Mucosa of stomach (tissue), 1 donor: ENCODE measurements at regions not wholly inside any gene's neighbourhood (a gene's known extent, or its start where the extent isn't known, plus 50 kb on each side); places are given as distances from the start of the nearest gene placed in this dataset.
"Not testable (repeated sequence)": the region's sequence is repeated elsewhere in the genome, so short reads cannot be mapped to it uniquely, and the experiment has no call there.

Experiments
- H3K27me3 ChIP-seq: one replicate; pipeline ENCODE4 v1.7.0; 2013; ENCODE audit warnings: mild to moderate bottlenecking, low read length; ENCODE audit not compliant: control insufficient read depth, insufficient read depth
- H3K36me3 ChIP-seq: one replicate; pipeline ENCODE4 v1.7.0; 2013; ENCODE audit warnings: low read length; ENCODE audit not compliant: control insufficient read depth, insufficient read depth
- H3K4me1 ChIP-seq: one replicate; pipeline ENCODE4 v1.7.0; 2013; ENCODE audit warnings: mild to moderate bottlenecking, low read length; ENCODE audit not compliant: control insufficient read depth, insufficient read depth
- H3K4me3 ChIP-seq: one replicate; pipeline ENCODE4 v1.7.0; 2013; ENCODE audit warnings: low read length
- H3K9ac ChIP-seq: one replicate; pipeline ENCODE4 v1.7.0; 2013; ENCODE audit warnings: mild to moderate bottlenecking, low read length, moderate library complexity
- H3K9me3 ChIP-seq: one replicate; pipeline ENCODE4 v1.7.0; 2013; ENCODE audit warnings: mild to moderate bottlenecking, low read length, moderate library complexity; ENCODE audit not compliant: control insufficient read depth
- donor health status: Pancreatic carcinoma.

- Histone ChIP-seq H3K36me3 (no peaks in the 10 kb centered on the region), H3K27me3 (no peaks in the 10 kb centered on the region), H3K9me3 (no peaks in the 10 kb centered on the region), H3K4me3 (no peak overlapping the region), H3K9ac (no peak overlapping the region), H3K4me1 (no peaks in the 10 kb centered on the region)
Observed at GRCh38 chr6:155646443-155646842, 190.8 kb upstream of the NOX3 start.

DNA sequence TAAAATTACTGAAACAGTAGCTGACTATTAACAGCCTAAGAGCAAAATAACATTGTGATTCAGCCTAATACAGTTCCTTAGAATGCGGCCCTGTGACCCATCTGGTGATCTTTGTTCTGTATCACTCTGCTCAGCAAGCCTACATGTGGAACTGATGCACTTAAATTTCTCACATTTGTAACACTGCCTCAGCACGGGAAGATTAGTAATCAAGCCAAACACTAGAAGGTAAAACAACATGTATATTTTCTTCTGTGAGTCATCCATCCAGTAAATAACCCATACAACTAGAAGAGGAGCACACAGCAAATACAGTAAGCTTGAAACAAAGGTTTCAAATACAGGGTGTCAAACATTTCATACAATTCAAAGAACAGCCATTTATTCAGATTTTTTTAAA lies 189.7 kb upstream of the NOX3 start:
- H3K4me3 ChIP-seq, result no peak overlapping the region
- no peaks in the 10 kb centered on the region for H3K9me3 ChIP-seq
- no peaks in the 10 kb centered on the region for H3K4me1 ChIP-seq
- no peaks in the 10 kb centered on the region for H3K27me3 ChIP-seq
- no peak overlapping the region for H3K9ac ChIP-seq
- H3K36me3 ChIP-seq, result no peaks in the 10 kb centered on the region

- no peaks in the 10 kb centered on the region for H3K27me3 ChIP-seq
- H3K9ac ChIP-seq, result no peak overlapping the region
- no peak overlapping the region for H3K4me3 ChIP-seq
- no peaks in the 10 kb centered on the region for H3K4me1 ChIP-seq
- H3K36me3 ChIP-seq, result no peaks in the 10 kb centered on the region
- H3K9me3 ChIP-seq, result no peaks in the 10 kb centered on the region
Observed at GRCh38 chr6:155641603-155642002, 186.0 kb upstream of the NOX3 start.

- Histone ChIP-seq H3K9me3 (no peaks in the 10 kb centered on the region), H3K4me1 (no peaks in the 10 kb centered on the region), H3K36me3 (no peaks in the 10 kb centered on the region), H3K9ac (no peak overlapping the region), H3K4me3 (no peak overlapping the region), H3K27me3 (no peaks in the 10 kb centered on the region)
Observed at GRCh38 chr6:155638200-155638599, 182.6 kb upstream of the NOX3 start.

GRCh38 chr6:155635416-155635815 lies 179.8 kb upstream of the NOX3 start:
- no peaks in the 10 kb centered on the region for H3K4me1 ChIP-seq
- H3K36me3 ChIP-seq, result no peaks in the 10 kb centered on the region
- no peaks in the 10 kb centered on the region for H3K27me3 ChIP-seq
- H3K9ac ChIP-seq, result no peak overlapping the region
- H3K9me3 ChIP-seq, result no peaks in the 10 kb centered on the region
- H3K4me3 ChIP-seq, result no peak overlapping the region

GRCh38 chr6:155630085-155630484 lies 174.4 kb upstream of the NOX3 start:
- Histone ChIP-seq H3K27me3 (no peaks in the 10 kb centered on the region), H3K9ac (no peak overlapping the region), H3K9me3 (no peaks in the 10 kb centered on the region), H3K36me3 (no peaks in the 10 kb centered on the region), H3K4me3 (no peak overlapping the region), H3K4me1 (no peaks in the 10 kb centered on the region)

GRCh38 chr6:155629652-155630051 lies 174.0 kb upstream of the NOX3 start:
- Histone ChIP-seq H3K4me3 (no peak overlapping the region), H3K4me1 (no peaks in the 10 kb centered on the region), H3K9ac (no peak overlapping the region), H3K9me3 (no peaks in the 10 kb centered on the region), H3K36me3 (no peaks in the 10 kb centered on the region), H3K27me3 (no peaks in the 10 kb centered on the region)

GRCh38 chr6:155628306-155628705 lies 172.7 kb upstream of the NOX3 start:
- Histone ChIP-seq H3K4me1 (no peaks in the 10 kb centered on the region), H3K9ac (no peak overlapping the region), H3K36me3 (no peaks in the 10 kb centered on the region), H3K4me3 (no peak overlapping the region), H3K27me3 (no peaks in the 10 kb centered on the region), H3K9me3 (no peaks in the 10 kb centered on the region)

DNA sequence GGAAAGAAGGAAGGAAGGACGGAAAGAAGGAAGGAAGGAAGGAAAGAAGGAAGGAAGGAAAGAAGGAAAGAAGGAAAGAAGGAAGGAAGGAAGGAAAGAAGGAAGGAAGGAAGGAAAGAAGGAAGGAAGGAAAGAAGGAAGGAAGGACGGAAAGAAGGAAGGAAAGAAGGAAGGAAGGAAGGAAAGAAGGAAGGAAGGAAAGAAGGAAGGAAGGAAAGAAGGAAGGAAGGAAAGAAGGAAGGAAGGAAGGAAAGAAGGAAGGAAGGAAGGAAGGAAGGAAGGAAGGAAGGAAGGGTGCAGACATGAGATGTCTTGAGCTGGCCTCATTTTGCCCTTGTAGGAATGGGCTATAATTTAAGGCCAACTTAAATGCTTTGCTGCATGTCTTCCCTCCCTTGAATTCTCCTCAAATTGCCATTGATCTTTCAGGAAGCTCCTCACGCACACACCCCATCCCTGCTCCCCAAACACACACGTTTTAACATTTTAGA lies 172.1 kb upstream of the NOX3 start:
- not testable (repeated sequence) for H3K4me3 ChIP-seq

GRCh38 chr6:155623450-155624178 lies 168.0 kb upstream of the NOX3 start:
- H3K27me3 ChIP-seq, result no peaks in the 10 kb centered on the region
- no peak overlapping the region for H3K9ac ChIP-seq
- no peak overlapping the region for H3K4me3 ChIP-seq
- H3K4me1 ChIP-seq, result no peaks in the 10 kb centered on the region
- no peaks in the 10 kb centered on the region for H3K36me3 ChIP-seq
- H3K9me3 ChIP-seq, result no peaks in the 10 kb centered on the region

More for the DNA sequence above, 172.1 kb upstream of the NOX3 start:
- not testable (repeated sequence) for H3K27me3 ChIP-seq, H3K36me3 ChIP-seq, H3K9me3 ChIP-seq, H3K9ac ChIP-seq, H3K4me1 ChIP-seq

GRCh38 chr6:155614606-155615005 lies 159.0 kb upstream of the NOX3 start:
- H3K27me3 ChIP-seq, result no peaks in the 10 kb centered on the region
- H3K9me3 ChIP-seq, result peaks cover 5% of the 10 kb centered on the region
- H3K4me1 ChIP-seq, result no peaks in the 10 kb centered on the region
- H3K4me3 ChIP-seq, result no peak overlapping the region
- H3K36me3 ChIP-seq, result no peaks in the 10 kb centered on the region
- H3K9ac ChIP-seq, result no peak overlapping the region

DNA sequence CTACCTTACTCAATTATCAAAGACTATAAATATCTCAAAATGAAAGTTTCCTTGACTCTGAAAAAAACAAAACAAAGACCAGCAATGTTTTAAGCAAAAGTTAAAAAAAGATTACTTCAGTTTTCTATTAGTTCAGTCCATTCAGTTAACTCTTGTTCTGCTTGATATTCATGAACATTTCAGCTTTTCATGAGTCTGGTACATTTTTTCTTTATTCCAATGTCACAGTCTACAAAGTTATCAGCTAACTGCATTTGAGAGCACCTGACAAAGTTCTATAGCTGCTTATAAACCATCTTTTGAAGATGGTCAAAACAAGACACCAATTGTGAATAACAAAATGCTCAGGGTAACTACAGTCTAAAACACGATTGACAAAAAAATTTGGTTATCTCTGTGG lies 156.1 kb upstream of the NOX3 start:
- Histone ChIP-seq H3K9ac (no peak overlapping the region), H3K36me3 (no peaks in the 10 kb centered on the region), H3K4me3 (no peak overlapping the region), H3K4me1 (no peaks in the 10 kb centered on the region), H3K9me3 (peaks cover 5% of the 10 kb centered on the region), H3K27me3 (no peaks in the 10 kb centered on the region)

DNA sequence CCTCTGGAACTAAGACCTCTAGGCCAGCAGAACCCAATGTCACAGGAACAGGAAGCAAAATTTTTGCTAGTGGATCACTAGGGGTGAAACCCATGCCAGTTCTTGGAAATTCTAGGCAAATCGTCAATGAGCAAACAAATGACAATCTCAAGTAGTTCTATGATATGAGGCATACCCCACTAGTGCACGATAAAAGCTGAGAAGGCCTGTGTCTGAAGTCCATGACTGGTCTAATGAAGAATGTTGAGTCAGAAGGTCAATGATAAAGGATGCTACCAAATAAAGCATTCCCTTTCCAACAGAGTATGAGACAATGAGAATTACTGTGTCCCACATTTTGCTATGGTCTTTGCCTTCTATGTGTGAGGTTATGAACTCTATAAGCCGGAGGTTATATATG lies 149.4 kb upstream of the NOX3 start:
- no peaks in the 10 kb centered on the region for H3K27me3 ChIP-seq

More for the DNA sequence above, 149.4 kb upstream of the NOX3 start:
- Histone ChIP-seq H3K36me3 (no peaks in the 10 kb centered on the region), H3K4me3 (no peak overlapping the region), H3K4me1 (peaks cover 9% of the 10 kb centered on the region), H3K9me3 (no peaks in the 10 kb centered on the region), H3K9ac (no peak overlapping the region)
